ENCODE measurements at regions not wholly inside any gene's neighbourhood (a gene's known extent, or its start where the extent isn't known, plus 50 kb on each side); places are given as distances from the start of the nearest gene placed in this dataset.
A peak's percentile ranks its signal among the peaks of the same experiment; 100 is the strongest.
"Not testable (repeated sequence)": the region's sequence is repeated elsewhere in the genome, so short reads cannot be mapped to it uniquely, and the experiment has no call there.

DNA sequence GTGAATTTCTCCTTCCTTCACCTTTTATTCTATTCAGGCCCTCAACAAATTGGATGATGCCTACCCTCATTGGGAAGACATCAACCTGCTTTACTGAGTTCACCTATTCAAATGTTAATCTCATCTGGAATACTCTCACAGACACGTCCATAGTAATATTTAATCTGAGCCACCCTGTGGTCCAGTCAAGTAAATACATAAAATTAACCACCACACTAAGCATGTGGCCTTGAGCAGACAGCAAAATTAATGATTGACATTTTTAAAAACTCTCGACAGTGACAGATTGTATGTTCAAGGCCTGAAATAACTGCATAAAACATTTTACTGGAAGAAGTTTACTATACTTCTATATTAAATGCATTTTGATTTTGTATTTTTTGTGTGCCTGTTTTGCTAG, 540.6 kb upstream of the GCFC2 start:
- DNase-seq = no peak

DNA sequence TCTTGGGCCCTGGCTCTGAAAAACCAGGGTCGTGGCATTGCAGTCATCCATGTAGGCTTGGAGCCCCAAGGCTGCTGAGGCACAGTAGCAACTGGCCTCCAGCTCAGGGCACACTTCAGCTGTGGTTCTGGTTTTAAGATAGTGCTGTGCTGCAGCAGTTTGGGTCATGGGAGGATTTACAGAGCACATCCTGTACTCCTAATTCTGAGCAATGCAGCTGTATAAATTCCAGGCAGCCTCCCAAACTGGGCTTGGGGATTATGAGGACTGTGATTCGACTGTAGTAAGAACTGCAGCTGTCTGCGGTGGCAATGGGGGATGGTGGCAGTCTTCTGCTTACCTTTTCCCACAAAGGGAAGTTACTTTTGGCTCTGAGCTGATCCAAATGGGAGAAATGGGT, 536.3 kb upstream of the GCFC2 start:
- no peak for DNase-seq

DNA sequence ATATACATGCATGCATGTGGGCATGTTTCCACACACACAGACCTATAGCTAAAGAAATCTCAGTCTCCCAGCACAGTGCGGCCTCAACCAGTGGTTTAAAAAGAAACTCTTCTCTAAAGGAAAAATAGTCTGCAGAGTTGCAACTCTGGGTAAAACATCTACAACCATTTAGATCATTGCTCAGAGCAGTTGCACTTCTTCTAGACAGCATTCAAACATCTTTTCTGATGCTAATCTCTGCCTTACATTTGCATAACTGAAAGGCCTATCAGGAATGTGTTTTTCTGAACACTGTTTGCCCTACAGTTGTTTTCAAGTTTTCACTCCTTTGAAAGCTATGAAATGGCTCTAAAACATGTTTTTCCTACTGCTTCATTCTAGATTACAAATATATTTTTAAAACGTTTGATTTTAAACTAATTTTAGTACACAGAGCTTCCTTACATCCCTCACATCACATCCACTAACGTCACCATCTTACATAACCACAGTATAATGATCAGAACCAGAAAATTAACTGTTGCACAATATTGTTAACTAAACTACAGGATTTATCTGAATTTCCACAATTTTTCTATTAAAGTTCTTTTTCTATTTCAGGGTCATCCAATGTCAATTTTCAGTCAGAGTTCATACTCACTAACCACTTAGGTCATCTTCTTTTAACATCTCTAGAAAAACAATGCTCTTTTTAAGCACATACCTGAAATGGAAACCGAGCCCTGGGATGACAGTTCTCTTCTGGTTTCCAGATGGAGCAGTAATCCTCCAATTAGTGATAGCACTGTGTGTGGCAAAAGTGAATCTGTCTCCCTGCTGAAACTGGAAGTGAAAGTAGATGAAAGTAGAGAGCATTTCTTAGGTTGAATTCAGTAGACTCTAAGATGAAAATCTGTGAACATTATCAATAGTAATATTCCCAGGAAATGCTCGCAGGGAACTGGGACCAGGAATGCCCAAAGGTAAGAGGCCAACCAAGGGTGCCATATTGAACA, 501.6 kb upstream of the GCFC2 start:
- no peak for DNase-seq

DNA sequence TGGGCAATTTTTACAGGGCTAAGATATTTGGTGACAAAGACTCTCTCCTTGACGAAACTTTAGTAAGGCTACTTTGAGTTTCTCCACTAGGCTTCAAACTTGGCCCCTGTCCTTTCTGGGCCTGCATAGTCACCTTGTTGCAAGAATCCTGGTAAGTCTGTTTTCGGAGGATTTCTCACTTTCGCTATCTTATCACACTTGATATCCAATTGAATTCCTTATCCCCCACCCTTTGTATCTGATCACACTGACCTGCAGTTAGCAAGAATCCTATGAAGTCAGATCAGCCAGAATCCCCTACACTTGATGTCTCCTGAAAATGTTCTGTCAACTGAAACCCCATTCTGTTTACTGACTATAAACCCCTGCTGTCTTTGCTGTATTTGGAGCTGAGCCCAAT, 499.8 kb upstream of the GCFC2 start:
- no peak for DNase-seq

DNA sequence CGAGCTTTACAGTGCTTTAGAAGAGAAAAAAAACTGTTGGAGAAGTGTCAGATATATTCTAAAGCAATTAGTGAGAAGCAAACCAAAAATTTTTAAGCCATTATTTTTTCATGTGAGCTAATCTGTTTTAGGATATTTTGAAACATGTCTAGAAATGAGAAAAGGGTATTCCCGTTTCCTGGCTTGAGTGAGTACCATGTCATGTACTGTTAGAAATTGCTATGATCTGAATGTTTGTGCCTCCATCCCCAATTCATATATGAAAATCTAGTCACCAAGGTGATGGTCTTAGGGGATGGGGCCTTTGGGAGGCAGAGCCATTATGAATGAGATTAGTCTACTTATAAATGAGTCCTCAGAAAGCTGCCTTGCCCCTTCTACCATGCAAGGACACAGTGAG, 493.3 kb upstream of the GCFC2 start:
- DNase-seq = no peak

DNA sequence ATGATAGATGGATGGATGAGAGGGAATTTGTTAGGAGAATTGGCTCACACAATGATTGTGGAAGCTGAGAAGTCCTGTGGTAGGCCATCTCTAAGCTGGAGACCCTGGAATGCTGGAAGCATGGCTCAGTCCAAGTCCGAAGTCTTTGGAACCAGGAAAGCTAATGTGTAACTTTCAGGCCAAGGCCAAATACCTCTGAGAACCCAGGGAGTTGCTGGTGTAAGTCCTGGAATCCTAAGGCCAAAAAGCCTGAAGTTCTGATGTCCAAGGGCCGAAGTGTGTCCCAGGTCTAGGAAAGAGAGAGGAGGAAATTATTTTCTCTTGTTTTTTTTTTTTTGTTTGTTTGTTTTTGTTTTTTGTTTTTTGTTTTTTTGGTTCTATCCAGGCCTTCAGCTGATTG, 492.2 kb upstream of the GCFC2 start:
- DNase-seq = no peak

DNA sequence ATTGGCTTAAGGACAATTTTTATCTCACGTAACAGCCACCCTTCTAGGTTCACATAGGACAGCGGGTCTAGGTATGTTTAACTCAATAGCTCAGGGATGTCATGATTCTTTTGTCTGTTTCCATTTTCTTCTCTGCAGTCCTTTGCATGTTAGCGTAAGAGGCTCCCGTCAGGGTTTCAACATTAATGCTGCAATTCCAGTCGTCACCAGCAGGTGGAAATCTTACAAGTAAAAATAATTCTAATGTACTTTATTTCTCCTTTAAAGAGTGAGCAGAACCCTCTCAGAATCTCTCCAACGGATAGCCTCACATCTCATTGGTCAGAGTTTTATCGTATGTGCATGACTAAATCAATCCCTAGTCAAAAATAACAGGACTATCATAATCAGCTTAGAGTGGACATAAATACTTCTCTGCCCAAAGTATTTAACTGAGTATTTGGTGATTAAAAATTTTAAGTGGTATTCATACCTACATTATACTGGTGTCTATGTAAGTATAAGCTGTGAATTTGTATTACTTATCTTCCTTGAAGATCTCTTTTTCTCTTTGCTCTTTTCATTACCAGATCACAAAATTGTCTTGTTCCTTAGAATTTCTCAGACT, 487.2 kb upstream of the GCFC2 start:
- peak; percentile 70 for DNase-seq

DNA sequence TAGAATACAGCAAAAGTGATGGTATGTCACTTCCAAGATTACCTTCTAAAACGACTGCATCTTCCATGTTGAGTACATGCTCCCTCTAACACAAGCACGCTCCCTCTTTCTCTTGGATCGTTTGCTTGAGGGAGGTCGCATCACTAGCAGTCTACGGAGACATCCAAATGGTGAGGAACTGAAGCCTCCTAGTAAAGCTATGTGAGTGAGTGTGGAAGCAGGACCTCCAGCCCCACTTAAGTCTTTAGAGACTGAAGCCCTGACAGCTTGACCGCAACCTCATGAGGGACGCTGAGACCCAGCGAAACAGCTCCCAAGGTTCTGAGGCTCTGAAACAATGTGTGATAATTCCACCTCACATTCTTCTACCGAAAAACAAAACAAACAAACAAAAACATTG, 486.7 kb upstream of the GCFC2 start:
- DNase-seq = no peak

DNA sequence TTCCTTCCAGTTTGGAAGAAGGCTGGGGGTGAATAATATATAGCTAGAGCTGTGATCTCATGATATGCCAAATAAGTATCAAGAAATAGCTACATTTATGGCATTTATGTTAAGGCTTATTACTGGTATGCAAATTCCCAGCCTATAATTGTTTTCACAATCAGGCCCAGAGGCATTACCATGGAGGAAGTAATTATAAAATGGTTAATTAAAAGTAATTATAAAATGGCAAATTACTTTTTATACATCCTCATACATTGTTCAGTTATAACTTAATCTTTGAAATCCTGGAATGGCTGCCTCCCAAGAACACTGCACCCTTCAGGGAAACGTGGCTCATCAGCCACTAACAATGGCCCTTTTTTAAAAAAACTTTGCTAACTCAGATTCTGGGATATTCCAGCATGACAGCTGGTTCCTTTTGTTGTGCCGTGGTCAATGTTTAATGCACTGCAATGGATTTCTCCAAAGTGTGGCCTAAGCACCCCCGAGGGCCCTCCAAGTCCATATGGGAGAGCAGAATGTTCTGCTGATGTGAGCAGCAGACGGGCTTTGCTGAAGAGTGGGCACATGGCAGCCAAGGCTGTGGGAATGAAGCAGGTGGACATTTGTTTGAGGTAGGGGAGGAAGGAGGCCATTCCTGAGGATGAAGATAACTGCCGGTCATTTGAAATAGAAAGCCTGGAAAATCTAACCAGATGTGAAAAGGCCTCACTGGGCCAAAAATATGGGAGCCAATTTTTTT, 483.5 kb upstream of the GCFC2 start:
- no peak for DNase-seq

DNA sequence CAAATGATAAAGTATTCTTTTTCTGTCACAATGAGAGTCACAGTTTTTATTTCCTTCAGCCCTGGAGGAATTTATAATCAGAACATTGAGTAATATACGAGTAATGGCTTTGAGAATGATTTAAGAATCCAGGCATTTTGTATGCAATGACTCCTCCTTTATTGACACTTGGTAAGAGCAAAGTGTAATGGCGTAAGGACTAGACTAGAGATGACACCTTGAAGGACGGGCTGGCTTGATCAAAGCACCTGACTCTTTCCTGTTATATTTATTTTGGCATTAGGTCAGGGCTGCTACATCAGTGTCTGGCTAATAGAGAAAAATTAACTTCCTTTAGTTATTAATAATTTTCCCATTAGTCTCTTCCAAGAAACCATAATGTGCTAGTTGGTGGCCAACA, 482.4 kb upstream of the GCFC2 start:
- no peak for DNase-seq

DNA sequence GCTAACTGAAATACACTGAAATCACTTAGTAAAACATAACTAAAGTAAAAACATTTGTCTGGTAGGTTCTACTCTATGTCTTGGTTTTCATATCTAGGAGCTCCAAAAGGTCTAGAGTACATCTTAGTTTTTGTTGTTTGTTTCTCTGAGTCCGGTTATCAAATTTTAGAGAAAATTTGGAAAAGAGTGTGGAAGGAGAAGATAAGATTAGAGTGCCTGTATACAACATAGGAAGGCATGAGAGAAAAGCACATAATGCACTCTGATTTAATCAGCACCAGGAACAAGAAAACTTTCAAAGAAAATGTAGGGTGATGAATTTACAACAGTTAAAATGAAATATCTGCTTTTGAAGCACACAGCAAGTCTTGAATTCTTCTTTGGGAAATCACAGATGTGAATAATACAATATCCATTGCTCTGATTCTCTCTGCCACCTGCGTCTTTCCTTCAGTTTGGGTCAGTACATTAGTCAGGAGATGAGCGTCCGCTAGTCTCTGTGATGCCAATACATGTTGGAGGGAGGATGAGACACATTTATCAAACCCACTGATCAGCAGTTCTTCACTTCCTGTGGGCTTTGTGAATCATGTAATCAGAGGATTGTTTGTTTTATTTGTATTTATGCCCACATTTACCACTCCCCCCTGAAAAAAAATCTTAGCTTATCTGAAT, 477.8 kb upstream of the GCFC2 start:
- DNase-seq = no peak

DNA sequence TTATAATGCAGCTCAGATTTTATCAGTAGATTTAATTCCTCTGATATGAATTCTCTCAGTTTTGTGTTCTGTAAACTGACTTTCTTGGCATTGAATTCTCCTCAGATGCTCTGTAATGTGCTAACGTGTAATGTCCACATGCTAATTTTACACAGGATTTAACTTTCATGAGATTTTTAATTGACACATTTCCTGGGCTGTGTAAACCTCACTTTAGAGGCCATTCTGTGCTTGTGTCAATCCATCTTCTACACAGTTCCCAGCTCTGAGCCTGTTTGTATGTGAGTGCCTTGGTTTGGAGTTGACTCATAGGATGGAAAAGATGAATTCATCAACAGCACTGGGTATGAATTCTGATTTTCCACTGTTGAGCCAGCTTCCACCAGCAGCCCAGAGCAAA, 476.7 kb upstream of the GCFC2 start:
- no peak for DNase-seq

DNA sequence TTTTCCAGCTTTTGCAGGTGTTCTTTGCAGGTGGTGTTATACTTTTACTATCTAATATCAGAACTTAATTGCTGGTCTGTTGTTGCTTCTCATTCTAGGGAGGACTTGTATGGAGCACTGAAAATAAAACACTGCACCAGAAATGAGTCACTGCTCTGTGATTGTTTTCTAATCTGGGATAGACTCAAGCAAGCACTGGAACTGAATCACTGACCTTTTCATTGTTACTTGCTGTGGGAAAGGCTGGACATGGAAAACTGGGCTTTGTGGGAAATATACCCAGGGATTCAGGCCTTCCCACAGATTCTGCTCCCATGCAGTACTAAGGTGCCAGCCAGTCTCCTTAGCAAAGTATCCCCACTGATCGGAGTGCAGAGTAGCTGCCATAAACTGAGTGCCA, 470.0 kb upstream of the GCFC2 start:
- DNase-seq = no peak

DNA sequence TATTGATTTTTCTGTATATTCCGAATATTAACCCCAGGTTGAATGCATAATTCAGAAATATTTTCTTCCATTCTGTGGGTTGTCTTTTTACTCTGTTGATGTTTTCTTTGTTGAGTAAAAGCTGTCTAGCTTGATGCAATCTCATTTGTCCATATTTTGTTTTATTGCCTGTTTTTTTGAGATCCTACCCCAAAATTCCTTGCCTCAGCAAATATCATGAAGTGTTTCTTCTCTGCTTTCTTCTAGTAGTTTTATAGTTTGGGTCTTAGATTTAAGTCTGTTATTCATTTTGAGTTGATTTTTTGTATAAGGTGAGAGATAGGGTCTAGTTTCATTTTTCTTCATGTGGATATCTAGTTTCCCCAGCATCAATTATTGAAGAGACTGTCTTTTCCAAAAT, 467.9 kb upstream of the GCFC2 start:
- no peak for DNase-seq

DNA sequence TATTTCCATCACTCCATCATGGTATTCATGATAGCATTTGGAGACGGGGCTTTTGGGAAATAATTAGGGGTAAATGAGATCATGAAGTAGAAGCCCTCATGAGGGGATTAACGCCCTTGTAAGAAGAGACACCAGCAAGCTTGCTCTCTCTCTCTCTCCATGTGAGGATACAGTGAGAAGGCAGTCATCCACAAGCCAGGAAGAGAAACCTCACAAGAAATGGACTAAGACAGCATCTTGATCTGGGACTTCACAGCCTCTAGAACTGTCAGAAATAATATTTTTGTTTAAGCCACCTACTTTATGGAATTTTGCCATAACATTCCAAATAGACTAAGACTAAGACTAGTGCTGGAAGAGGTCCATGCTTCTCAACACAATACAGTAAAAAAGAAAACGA, 464.6 kb upstream of the GCFC2 start:
- no peak for DNase-seq

DNA sequence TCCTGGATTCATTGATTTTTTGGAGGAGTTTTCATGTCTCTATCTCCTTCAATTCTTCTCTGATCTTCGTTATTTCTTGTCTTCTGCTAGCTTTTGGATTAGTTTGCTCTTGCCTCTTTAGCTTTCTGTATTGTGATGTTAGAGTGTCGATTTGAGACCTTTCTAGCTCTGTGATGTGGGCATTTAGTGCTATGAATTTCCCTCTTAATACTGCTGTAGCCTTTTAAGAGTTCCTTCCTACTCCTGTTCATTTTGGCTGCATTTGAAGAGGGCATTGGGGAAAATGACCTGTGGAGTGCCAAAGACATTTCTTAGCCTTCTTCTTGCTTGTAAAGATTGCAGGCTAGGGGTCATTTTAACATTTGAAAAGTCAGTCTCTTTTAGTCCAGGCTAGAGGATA, 463.8 kb upstream of the GCFC2 start:
- no peak for DNase-seq

DNA sequence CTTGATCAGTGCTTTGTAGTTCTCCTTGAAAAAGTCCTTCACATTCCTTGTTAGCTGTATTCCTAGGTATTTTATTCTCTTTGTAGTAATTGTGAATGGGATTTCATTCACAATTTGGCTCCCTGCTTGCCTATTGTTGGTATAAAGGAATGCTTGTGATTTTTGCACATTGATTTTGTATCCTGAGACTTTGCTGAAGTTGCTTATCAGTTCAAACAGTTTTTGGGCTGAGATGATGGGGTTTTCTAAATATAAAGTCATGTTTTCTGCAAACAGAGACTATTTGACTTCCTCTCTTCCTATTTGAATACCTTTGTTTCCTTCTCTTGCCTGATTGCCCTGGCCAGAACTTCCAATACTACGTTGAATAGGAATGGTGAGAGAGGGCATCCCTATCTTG, 462.5 kb upstream of the GCFC2 start:
- DNase-seq = not testable (repeated sequence)

DNA sequence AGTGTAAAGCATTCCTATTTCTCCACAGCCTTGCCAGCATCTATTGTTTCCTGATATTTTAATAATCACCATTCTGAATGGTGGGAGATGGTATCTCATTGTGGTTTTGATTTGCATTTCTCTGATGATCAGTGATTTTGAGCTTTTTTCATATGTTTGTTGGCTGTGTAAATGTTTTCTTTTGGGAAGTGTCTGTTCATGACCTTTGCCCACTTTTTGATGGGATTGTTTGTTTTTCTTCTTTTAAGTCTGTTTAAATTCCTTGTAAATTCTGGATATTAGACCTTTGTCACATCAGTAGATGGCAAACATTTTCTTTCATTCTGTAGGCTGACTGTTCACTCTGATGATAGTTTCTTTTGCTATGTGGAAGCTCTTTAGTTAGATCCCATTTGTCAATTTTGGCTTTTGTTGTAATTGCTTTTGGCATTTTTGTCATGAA, 461.5 kb upstream of the GCFC2 start:
- DNase-seq = not testable (repeated sequence)

DNA sequence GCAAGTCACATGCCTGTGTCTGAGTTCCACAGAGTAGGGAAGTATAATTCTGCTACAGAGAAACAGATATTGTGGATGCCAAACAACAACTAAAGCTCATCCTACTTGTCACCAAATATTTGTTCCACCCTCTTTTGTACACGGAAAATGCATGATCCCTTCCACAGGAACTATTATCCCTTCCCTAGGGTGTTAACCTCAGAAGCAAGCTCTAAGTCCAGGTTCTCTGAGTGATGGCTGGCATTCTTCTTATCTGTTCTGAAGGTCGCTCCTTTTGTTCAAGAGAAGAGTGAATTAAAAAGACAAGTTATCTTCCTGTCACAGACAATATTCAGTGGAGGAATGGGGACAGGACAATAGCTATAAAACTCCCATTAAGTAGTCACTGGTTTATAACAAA, 460.1 kb upstream of the GCFC2 start:
- no peak for DNase-seq

DNA sequence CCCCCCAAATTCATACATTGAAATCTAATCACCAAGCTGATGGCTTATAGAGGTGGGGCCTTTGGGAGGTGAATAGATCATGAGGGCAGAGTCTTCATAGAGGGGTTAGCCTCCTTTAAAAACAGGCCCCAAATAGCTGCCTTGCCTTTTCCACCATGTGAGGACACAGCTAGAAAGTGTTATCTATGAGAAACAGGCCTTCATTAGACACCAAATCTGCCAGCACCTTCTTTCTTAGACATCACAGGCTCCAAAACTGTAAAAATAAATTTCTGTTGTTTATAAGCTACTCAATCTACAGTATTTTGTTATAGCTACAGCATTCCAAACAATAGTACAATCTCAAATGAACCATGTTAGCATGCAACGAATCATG, 459.3 kb upstream of the GCFC2 start:
- no peak for DNase-seq

DNA sequence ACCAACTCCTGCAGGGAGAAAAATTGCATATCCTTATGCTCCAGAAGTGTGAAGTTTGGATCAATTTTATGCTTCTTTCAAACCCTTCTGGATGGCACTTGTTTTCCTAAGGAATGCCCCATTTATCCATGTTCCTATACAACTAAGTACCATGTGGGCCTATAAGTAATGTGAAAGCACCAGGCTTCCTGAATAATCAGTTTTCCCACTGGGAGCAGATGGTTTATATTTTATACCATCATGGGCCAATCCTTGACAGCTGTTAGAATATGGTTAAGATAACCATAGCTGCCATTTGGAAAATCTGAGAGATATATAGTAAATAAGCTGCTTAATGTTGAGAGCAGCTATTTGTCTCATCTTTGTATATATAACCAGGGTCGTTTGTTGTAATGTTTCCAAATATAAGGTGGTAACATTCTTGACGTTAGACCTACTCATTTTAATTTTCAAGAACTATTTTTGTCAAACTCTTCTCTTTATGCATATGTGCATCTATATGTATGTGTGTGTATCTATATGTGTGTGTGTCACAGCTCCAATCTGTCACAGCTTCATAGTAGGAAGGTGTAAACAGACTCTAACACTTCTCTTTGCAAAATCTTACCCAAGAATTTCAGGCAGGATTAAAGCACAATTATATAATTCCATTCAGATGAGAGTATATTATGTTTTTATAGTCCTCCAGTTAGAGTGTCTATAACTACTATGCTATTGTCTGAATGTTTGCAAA, 458.7 kb upstream of the GCFC2 start:
- no peak for DNase-seq

DNA sequence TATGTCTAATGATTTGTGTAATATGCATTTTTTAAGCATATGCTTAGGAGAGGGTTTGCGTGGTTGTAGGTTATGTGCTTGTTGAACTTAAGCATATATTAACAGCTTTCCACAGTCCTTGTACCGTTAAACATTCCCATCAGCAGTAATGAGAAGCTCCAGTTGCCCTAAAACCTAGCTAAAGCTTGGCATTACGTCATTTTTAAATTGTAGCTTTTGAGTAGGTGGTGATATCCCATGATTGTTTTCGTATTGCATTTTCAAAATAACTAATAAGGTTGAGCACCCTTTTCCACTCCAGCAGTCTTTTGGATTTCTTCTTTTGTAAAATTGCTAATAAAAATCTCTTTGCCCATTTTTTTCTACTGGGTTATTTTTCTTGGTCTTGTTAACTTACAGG, 453.1 kb upstream of the GCFC2 start:
- DNase-seq = no peak

DNA sequence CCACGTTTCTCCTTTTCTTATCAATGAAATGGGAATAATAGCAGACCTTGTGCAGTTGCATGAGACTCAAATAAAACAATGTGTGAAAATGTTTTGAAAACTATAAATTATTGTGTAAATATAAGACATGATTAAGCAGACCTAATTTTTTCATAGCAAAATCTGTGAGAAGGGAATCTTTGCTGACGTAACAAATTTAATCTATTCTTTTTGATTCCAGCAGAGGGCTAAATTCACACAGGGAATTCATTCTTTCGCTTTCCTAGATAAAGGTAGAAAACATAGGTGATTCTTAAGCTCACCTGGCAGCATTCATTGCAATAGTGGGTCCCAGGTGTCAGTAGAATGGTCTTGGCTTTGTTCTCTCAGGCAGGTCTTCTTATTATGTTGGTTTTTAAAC, 450.0 kb upstream of the GCFC2 start:
- DNase-seq = no peak
